ENCODE measurements at regions not wholly inside any gene's neighbourhood (a gene's known extent, or its start where the extent isn't known, plus 50 kb on each side); places are given as distances from the start of the nearest gene placed in this dataset.

DNA sequence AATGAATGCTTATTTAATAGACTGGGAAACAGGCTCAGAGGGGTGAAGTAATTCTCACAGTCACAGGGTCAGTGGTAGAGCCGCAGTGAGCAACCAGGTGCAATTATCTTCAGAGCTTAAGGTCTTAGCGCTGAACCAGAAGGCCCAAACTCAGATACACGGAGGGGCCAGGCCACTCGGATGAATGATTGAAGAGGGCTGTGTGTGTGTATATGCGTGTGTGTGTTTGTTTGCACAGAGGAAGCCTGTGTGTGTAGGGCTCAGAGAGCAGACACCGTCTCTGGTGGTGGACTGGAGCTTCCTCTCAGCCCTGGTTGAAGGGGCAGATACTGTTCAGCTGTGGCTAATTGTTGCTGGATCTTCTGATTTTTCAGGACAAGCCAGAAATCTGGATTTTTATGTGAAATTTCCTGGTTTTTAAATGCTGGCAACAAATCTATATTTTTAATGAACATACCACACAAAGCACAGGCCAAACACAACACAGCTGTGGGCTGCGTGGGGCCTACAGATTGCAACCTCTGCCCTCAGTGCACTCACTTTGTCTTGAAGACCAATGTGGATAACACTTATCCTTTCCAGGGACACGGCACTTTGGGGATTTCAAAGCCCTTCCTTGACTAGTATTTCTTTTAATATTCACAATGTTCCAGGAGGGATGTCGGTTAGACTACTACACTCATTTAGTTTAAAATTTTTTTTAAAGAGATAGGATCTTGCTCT, 94.5 kb upstream of the NRXN3 start:
- in situ Hi-C loops (cut with MboI; ENCODE audit: low pct_unique_long_range_greater_than_20kb in 2 of 9, low sequenced_read_pairs in 9 of 9, unreplicated experiment in 9 of 9) = no loop called here
- no peak overlapping the region for H3K27ac ChIP-seq
- H3K4me1 ChIP-seq (replicated peaks in 1 of 2) = peaks cover 3 to 12% of the 10 kb centered on the region in 2 donors
- no peak overlapping the region for H3K4me3 ChIP-seq
- ATAC-seq (replicated peaks in 6 of 8) = peak in 5 of 8 experiments; percentile 52 to 72 (median 60)
- WGBS, 10 experiments = 26 to 92% (median 68%) methylated on average over 2 to 7 of the region's 9 CpGs; no CpG with 5 or more reads in 1 of the 10 experiments

DNA sequence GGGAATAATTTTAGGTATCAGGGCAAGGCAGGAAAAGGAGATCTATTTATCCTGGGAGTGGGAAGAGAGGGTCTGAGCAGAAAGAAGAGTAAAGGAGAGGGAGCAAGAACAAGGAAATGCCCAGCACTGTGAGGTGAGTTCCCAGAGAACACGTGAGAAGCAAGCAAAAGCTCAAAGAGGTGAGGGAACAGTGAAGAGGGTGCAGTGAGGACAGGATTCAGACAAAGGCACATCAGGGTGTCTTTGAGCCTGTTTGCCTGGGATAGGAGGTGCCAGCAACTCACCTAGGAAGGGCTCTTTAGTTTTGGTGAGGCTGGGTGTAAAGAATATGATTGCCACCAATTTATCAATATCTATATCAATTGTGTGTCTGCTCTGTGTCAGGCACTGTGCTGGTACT, 88.9 kb upstream of the NRXN3 start:
- WGBS, 10 experiments = 0 to 50% (median 22%) methylated on average over 1 of the region's 1 CpG; no CpG with 5 or more reads in 5 of the 10 experiments
- in situ Hi-C loops (cut with MboI; ENCODE audit: low pct_unique_long_range_greater_than_20kb in 2 of 9, low sequenced_read_pairs in 9 of 9, unreplicated experiment in 9 of 9) = no loop called here
- no peak for ATAC-seq (replicated peaks in 6 of 8)

DNA sequence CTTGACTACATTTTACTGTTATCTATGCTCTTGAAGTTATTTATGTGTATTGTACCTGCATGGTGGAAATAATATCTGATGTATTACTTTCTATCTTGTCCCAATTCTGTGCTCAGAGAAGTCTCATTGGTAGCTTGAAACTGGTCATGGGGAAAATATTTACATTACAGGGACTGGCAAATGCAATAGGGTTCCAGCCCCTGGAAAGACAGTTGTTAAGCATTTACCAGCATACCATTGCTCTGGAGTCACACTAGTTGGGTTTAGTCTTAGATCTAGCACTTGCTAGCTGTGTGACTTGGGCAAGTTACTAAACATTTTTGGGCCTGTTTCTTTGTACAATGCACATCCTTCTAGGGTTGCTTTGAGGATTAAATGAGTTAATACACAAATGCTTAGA, 86.3 kb upstream of the NRXN3 start:
- in situ Hi-C loops (cut with MboI; ENCODE audit: low pct_unique_long_range_greater_than_20kb in 2 of 9, low sequenced_read_pairs in 9 of 9, unreplicated experiment in 9 of 9) = no loop called here
- ATAC-seq (replicated peaks in 6 of 8) = no peak
- Histone ChIP-seq H3K4me3 (no peak overlapping the region), H3K27ac (no peak overlapping the region), H3K4me1 (replicated peaks in 1 of 2) (peaks cover 0 to 6% of the 10 kb centered on the region in 2 donors)

More for the DNA sequence above, 88.9 kb upstream of the NRXN3 start:
- no peak overlapping the region for H3K4me3 ChIP-seq
- peaks cover 0 to 6% of the 10 kb centered on the region in 2 donors for H3K4me1 ChIP-seq (replicated peaks in 1 of 2)
- H3K27ac ChIP-seq = no peak overlapping the region

- Histone ChIP-seq H3K4me1 (replicated peaks in 1 of 2) (peaks cover 0 to 8% of the 10 kb centered on the region in 2 donors), H3K4me3 (no peak overlapping the region), H3K27ac (no peak overlapping the region)
- 0 to 100% (median 63%) methylated on average over 1 to 3 of the region's 4 CpGs; no CpG with 5 or more reads in 4 of the 10 experiments for WGBS, 10 experiments
- ATAC-seq (replicated peaks in 6 of 8) = no peak
- in situ Hi-C loops (cut with MboI; ENCODE audit: low pct_unique_long_range_greater_than_20kb in 2 of 9, low sequenced_read_pairs in 9 of 9, unreplicated experiment in 9 of 9) = no loop called here
Observed at GRCh38 chr14:78086342-78086741, 83.8 kb upstream of the NRXN3 start.

- in situ Hi-C loops (cut with MboI; ENCODE audit: low pct_unique_long_range_greater_than_20kb in 2 of 9, low sequenced_read_pairs in 9 of 9, unreplicated experiment in 9 of 9) = no loop called here
- Histone ChIP-seq H3K4me3 (no peak overlapping the region), H3K4me1 (replicated peaks in 1 of 2) (peaks cover 0 to 8% of the 10 kb centered on the region in 2 donors), H3K27ac (no peak overlapping the region)
- WGBS, 10 experiments = 14 to 90% (median 76%) methylated on average over 1 to 3 of the region's 3 CpGs; no CpG with 5 or more reads in 4 of the 10 experiments
- peak in 1 of 8 experiments; percentile 22 for ATAC-seq (replicated peaks in 6 of 8)
Observed at GRCh38 chr14:78088916-78089315, 81.3 kb upstream of the NRXN3 start.

DNA sequence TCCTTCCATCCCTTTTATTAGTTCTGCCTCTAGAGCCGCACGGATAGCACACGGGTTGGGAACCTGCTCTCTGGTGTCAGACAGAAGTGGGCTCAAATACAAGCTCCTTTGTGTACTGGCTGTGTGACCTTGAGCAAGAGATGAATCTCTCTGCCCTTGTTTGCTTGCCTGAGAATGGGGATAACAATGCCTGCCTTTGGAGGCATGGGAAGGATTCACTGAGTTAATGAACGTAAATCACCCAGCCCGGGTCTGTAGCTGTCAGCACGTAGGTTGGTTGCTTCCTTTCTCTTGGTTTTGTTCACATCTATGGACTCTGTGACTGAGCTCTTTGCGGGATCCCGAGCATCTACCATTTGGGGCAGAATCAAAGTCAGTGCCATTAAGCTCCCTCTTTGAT, 79.3 kb upstream of the NRXN3 start:
- Histone ChIP-seq H3K27ac (no peak overlapping the region), H3K4me3 (no peak overlapping the region), H3K4me1 (replicated peaks in 1 of 2) (peaks cover 0 to 3% of the 10 kb centered on the region in 2 donors)
- WGBS, 10 experiments = 0 to 63% (median 35%) methylated on average over 1 to 8 of the region's 8 CpGs; no CpG with 5 or more reads in 3 of the 10 experiments
- ATAC-seq (replicated peaks in 6 of 8) = peak in 4 of 8 experiments; percentile 12 to 75 (median 51)
- in situ Hi-C loops (cut with MboI; ENCODE audit: low pct_unique_long_range_greater_than_20kb in 2 of 9, low sequenced_read_pairs in 9 of 9, unreplicated experiment in 9 of 9) = no loop called here

GRCh38 chr14:78091361-78091760, 78.8 kb upstream of the NRXN3 start:
- no peak overlapping the region for H3K4me3 ChIP-seq
- H3K4me1 ChIP-seq (replicated peaks in 1 of 2) = peaks cover 0 to 3% of the 10 kb centered on the region in 2 donors
- in situ Hi-C loops (cut with MboI; ENCODE audit: low pct_unique_long_range_greater_than_20kb in 2 of 9, low sequenced_read_pairs in 9 of 9, unreplicated experiment in 9 of 9) = no loop called here
- 0 to 90% (median 62%) methylated on average over 1 to 3 of the region's 5 CpGs; no CpG with 5 or more reads in 4 of the 10 experiments for WGBS, 10 experiments
- H3K27ac ChIP-seq = no peak overlapping the region
- no peak for ATAC-seq (replicated peaks in 6 of 8)

- no peak overlapping the region for H3K4me3 ChIP-seq
- H3K27ac ChIP-seq = no peak overlapping the region
- in situ Hi-C loops (cut with MboI; ENCODE audit: low pct_unique_long_range_greater_than_20kb in 2 of 9, low sequenced_read_pairs in 9 of 9, unreplicated experiment in 9 of 9) = no loop called here
- H3K4me1 ChIP-seq (replicated peaks in 1 of 2) = peaks cover 0 to 3% of the 10 kb centered on the region in 2 donors
- ATAC-seq (replicated peaks in 6 of 8) = no peak
- 0 to 100% (median 80%) methylated on average over 1 to 5 of the region's 7 CpGs; no CpG with 5 or more reads in 3 of the 10 experiments for WGBS, 10 experiments
Observed at GRCh38 chr14:78092040-78092439, 78.1 kb upstream of the NRXN3 start.

DNA sequence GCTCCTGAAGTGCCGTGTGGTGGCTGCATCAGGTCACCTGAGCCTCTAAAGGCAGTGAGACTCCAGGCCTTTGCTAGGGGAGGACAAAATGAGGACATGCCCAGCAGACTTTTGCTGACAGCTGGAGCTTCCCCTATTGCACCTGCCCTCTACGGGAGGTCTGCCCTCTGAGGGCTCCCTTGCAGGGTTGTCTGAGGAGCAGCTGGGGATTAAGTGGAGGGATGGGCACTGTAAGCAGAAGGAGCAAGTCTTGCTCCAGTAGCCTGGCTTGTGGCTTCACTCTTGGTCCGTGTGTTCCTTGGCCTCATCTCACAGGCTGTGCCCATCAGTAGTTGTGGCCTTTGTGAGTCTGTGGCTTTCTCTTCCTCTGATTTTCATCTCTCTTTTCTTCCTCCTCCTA, 66.9 kb upstream of the NRXN3 start:
- 0 to 75% (median 36%) methylated on average over 1 to 3 of the region's 3 CpGs; no CpG with 5 or more reads in 4 of the 10 experiments for WGBS, 10 experiments
- in situ Hi-C loops (cut with MboI; ENCODE audit: low pct_unique_long_range_greater_than_20kb in 2 of 9, low sequenced_read_pairs in 9 of 9, unreplicated experiment in 9 of 9) = no loop called here
- Histone ChIP-seq H3K4me1 (replicated peaks in 1 of 2) (no peaks in the 10 kb centered on the region), H3K4me3 (no peak overlapping the region), H3K27ac (no peak overlapping the region)
- ATAC-seq (replicated peaks in 6 of 8) = no peak

GRCh38 chr14:78104160-78104559, 66.0 kb upstream of the NRXN3 start:
- no peak overlapping the region for H3K27ac ChIP-seq
- no peaks in the 10 kb centered on the region for H3K4me1 ChIP-seq (replicated peaks in 1 of 2)
- in situ Hi-C loops (cut with MboI; ENCODE audit: low pct_unique_long_range_greater_than_20kb in 2 of 9, low sequenced_read_pairs in 9 of 9, unreplicated experiment in 9 of 9) = no loop called here
- H3K4me3 ChIP-seq = no peak overlapping the region
- no peak for ATAC-seq (replicated peaks in 6 of 8)
- WGBS, 10 experiments = 0 to 80% (median 43%) methylated on average over 2 to 7 of the region's 7 CpGs

- H3K4me1 ChIP-seq (replicated peaks in 1 of 2) = no peaks in the 10 kb centered on the region
- no peak overlapping the region for H3K4me3 ChIP-seq
- in situ Hi-C loops (cut with MboI; ENCODE audit: low pct_unique_long_range_greater_than_20kb in 2 of 9, low sequenced_read_pairs in 9 of 9, unreplicated experiment in 9 of 9) = no loop called here
- ATAC-seq (replicated peaks in 6 of 8) = no peak
- no peak overlapping the region for H3K27ac ChIP-seq
- WGBS, 10 experiments = 0 to 83% (median 70%) methylated on average over 1 of the region's 1 CpG; no CpG with 5 or more reads in 6 of the 10 experiments
Observed at GRCh38 chr14:78104655-78105054, 65.5 kb upstream of the NRXN3 start.

- no peak overlapping the region for H3K27ac ChIP-seq
- WGBS, 10 experiments = 40 to 71% (median 60%) methylated on average over 1 to 2 of the region's 2 CpGs; no CpG with 5 or more reads in 7 of the 10 experiments
- no peak overlapping the region for H3K4me3 ChIP-seq
- H3K4me1 ChIP-seq (replicated peaks in 1 of 2) = no peaks in the 10 kb centered on the region
- in situ Hi-C loops (cut with MboI; ENCODE audit: low pct_unique_long_range_greater_than_20kb in 2 of 9, low sequenced_read_pairs in 9 of 9, unreplicated experiment in 9 of 9) = no loop called here
- no peak for ATAC-seq (replicated peaks in 6 of 8)
Observed at GRCh38 chr14:78106381-78106780, 63.8 kb upstream of the NRXN3 start.

DNA sequence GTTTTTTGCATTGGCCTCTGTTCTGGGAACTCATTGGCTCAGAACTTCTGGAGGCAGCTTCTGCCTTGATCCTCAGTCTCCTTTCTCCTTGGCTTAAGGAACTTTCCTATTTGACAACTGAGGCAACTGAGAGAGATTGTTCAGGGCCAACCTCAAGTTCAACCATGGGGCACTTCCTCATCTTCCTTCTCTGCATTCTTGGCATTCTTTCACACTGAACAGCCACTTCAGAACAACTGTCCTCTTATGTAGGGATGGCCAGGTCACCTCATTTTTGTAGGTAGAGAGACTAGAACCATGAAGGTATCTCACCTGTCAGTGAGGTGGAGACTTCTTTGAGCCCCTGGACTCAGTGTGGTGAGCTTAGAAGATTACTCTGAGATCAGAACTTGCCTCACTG, 63.0 kb upstream of the NRXN3 start:
- no peak for ATAC-seq (replicated peaks in 6 of 8)
- Histone ChIP-seq H3K27ac (no peak overlapping the region), H3K4me1 (replicated peaks in 1 of 2) (no peaks in the 10 kb centered on the region), H3K4me3 (no peak overlapping the region)
- in situ Hi-C loops (cut with MboI; ENCODE audit: low pct_unique_long_range_greater_than_20kb in 2 of 9, low sequenced_read_pairs in 9 of 9, unreplicated experiment in 9 of 9) = no loop called here

DNA sequence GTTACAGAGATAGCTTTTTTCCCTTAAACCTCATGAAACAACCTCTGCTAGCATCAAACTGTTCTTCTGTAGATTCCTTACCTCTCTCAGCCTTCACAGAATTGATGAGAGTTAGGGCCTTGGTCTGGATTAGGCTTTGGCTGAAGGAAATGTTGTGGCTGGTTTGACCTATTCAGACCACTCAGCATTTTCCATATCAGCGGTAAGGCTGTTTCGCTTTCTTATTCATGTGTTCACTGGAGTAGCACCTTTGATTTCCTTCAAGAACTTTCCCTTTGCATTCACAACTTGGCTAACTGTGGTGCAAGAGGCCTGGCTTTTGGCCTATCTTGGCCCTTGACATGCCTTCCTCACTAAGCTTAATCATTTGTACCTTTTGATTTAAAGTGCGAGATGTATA, 50.7 kb upstream of the NRXN3 start:
- no peak overlapping the region for H3K27ac ChIP-seq
- 58 to 100% (median 88%) methylated on average over 1 to 3 of the region's 3 CpGs; no CpG with 5 or more reads in 2 of the 10 experiments for WGBS, 10 experiments
- no peak overlapping the region for H3K4me3 ChIP-seq
- in situ Hi-C loops (cut with MboI; ENCODE audit: low pct_unique_long_range_greater_than_20kb in 2 of 9, low sequenced_read_pairs in 9 of 9, unreplicated experiment in 9 of 9) = no loop called here
- H3K4me1 ChIP-seq (replicated peaks in 1 of 2) = no peaks in the 10 kb centered on the region
- ATAC-seq (replicated peaks in 6 of 8) = no peak

Measured in motor neuron (in vitro differentiated cells).